ENCODE measurements at regions not wholly inside any gene's neighbourhood (a gene's known extent, or its start where the extent isn't known, plus 50 kb on each side); places are given as distances from the start of the nearest gene placed in this dataset.
A peak's percentile ranks its signal among the peaks of the same experiment; 100 is the strongest.

DNA sequence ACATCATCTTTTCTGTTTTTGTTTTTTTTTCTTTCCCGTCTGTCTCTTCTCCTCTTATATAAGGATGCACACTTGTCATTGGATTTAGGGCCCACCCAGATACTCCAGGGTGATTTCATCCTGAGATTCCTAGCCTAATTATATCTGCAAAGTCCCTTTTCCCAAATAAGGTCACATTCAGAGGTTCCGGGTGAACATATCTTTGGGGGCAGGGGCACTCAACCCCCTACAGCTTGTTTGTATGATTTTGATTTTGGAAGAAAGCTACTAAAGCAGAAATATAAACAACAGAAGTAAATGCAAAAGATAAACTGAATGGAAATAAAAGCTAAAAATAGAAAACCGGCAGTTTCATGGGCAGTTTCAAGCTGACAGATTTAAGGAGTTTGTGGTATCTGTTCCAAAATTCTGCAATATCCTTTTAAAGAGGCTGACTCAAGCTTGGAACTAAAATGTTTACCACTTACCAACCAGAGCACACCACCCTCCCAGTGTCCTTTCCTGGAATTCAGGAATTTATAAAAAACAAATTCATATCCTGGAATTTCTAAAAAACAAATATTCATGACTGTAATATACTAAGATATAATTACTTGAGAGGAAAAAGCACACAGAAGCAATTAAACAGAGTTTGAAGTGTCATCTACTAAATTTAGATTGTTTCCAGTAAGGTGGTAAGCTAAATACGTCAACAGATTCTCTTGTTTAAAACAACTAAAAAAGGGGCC is 100.0 kb upstream of the CARMIL1 start:
- POLR2A ChIA-PET: no interaction called here
- no peaks in the 10 kb centered on the region for H3K36me3 ChIP-seq (ENCODE audit: control insufficient read depth in 2 of 3, insufficient read depth in 3 of 3, low read length in 3 of 3)
- no peaks in the 10 kb centered on the region for H3K4me1 ChIP-seq (ENCODE audit: control insufficient read depth in 2 of 2, insufficient read depth in 2 of 2, low read length in 2 of 2)
- H3K27me3 Mint-ChIP-seq: no peaks in the 10 kb centered on the region
- peaks cover 0 to 60% (median 4%) of the 10 kb centered on the region in 7 donors for H3K4me1 Mint-ChIP-seq
- intact Hi-C loops (cut with micrococcal nuclease): loop anchor here in 1 of 2 donors (5.0 kb wide), 1 partner anchor 152 kb away; no protein-coding TSS in a partner anchor
- no peaks in the 10 kb centered on the region for H3K27me3 ChIP-seq (ENCODE audit: control insufficient read depth in 2 of 2, insufficient read depth in 2 of 2, low read length in 2 of 2)
- peak overlapping the region in 1 of 10 donors; percentile 9 for H3K4me3 Mint-ChIP-seq
- no peak overlapping the region for H3K4me3 ChIP-seq (ENCODE audit: low read length)
- no peaks in the 10 kb centered on the region for H3K36me3 Mint-ChIP-seq
- no peak overlapping the region for H3K27ac ChIP-seq (ENCODE audit: low read depth, low read length)
- ATAC-seq: no peak
- H3K27ac Mint-ChIP-seq: peak overlapping the region in 1 of 9 donors; percentile 34
- peaks cover 0 to 1% (median 0%) of the 10 kb centered on the region in 11 donors for H3K9me3 Mint-ChIP-seq
- no peak for DNase-seq
- H3K9me3 ChIP-seq (ENCODE audit: control insufficient read depth in 2 of 3, low read length in 3 of 3): no peaks in the 10 kb centered on the region
- CTCF ChIA-PET: no interaction called here

DNA sequence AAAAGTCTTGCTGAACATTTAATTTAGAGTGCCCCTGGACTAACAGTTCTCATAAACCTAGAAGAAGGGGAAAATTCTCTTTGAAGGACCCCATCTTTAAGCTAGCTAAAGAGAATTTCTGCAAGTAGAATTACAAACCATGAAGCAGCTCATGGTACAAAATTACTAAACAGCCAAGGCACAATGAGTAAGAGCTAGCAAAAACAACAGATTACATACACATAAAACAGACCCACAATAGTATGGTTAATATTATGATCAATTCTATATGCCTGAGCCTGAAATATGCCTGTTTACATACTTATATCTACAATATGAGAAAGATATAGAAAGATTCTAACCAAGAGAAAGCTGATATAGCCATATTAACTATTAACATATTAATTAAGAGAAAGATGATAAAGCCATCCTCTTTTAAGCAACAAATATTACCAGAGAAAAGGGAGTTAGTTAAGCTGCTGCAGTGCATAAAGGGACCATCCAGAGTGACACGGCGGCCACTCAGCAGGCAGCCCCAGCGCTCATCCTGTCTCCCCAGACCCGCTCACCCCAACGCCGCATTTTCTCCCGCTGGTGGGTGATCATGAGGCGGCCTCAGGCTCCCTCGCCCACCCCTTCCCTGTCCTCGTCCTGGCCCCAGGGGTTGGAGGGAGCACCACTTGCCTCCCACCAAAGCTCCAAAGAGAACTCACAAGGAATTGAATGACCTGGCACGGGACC is 98.4 kb upstream of the CARMIL1 start:
- Histone ChIP-seq H3K4me1 (ENCODE audit: control insufficient read depth in 2 of 2, insufficient read depth in 2 of 2, low read length in 2 of 2) (no peaks in the 10 kb centered on the region), H3K27me3 (ENCODE audit: control insufficient read depth in 2 of 2, insufficient read depth in 2 of 2, low read length in 2 of 2) (no peaks in the 10 kb centered on the region), H3K27ac (ENCODE audit: low read depth, low read length) (no peak overlapping the region), H3K4me3 (ENCODE audit: low read length) (no peak overlapping the region), H3K9me3 (ENCODE audit: control insufficient read depth in 2 of 3, low read length in 3 of 3) (no peaks in the 10 kb centered on the region), H3K36me3 (ENCODE audit: control insufficient read depth in 2 of 3, insufficient read depth in 3 of 3, low read length in 3 of 3) (no peaks in the 10 kb centered on the region)
- peaks cover 0 to 46% (median 2%) of the 10 kb centered on the region in 7 donors for H3K4me1 Mint-ChIP-seq
- H3K27me3 Mint-ChIP-seq: no peaks in the 10 kb centered on the region
- peaks cover 0 to 1% (median 0%) of the 10 kb centered on the region in 11 donors for H3K9me3 Mint-ChIP-seq
- CTCF ChIA-PET: no interaction called here
- no peaks in the 10 kb centered on the region for H3K36me3 Mint-ChIP-seq
- ATAC-seq (no peak), DNase-seq (no peak)
- peak overlapping the region in 1 of 9 donors; percentile 38 for H3K27ac Mint-ChIP-seq
- intact Hi-C loops (cut with micrococcal nuclease): no loop called here
- no peak overlapping the region for H3K4me3 Mint-ChIP-seq
- POLR2A ChIA-PET: no interaction called here

GRCh38 chr6:25181350-25181724 is 97.8 kb upstream of the CARMIL1 start:
- no peak for DNase-seq
- Histone ChIP-seq H3K4me3 (ENCODE audit: low read length) (no peak overlapping the region), H3K27me3 (ENCODE audit: control insufficient read depth in 2 of 2, insufficient read depth in 2 of 2, low read length in 2 of 2) (no peaks in the 10 kb centered on the region), H3K4me1 (ENCODE audit: control insufficient read depth in 2 of 2, insufficient read depth in 2 of 2, low read length in 2 of 2) (no peaks in the 10 kb centered on the region), H3K9me3 (ENCODE audit: control insufficient read depth in 2 of 3, low read length in 3 of 3) (no peaks in the 10 kb centered on the region), H3K36me3 (ENCODE audit: control insufficient read depth in 2 of 3, insufficient read depth in 3 of 3, low read length in 3 of 3) (no peaks in the 10 kb centered on the region), H3K27ac (ENCODE audit: low read depth, low read length) (no peak overlapping the region)
- ChIA-PET POLR2A (no interaction called here), CTCF (no interaction called here)
- Mint-ChIP-seq H3K36me3 (peaks cover 0 to under 1% (median 0%) of the 10 kb centered on the region in 5 donors), H3K27ac (peak overlapping the region in 2 of 9 donors; percentile 11 to 38), H3K4me3 (no peak overlapping the region), H3K4me1 (peaks cover 0 to 42% (median 0%) of the 10 kb centered on the region in 7 donors), H3K9me3 (peaks cover 0 to 1% (median 0%) of the 10 kb centered on the region in 11 donors), H3K27me3 (peaks cover 0 to 1% (median 0%) of the 10 kb centered on the region in 5 donors)
- intact Hi-C loops (cut with micrococcal nuclease): no loop called here
- no peak for ATAC-seq

GRCh38 chr6:25181923-25182322 is 97.3 kb upstream of the CARMIL1 start:
- ChIA-PET POLR2A (no interaction called here), CTCF (no interaction called here)
- H3K27me3 Mint-ChIP-seq: peaks cover 0 to 5% (median 0%) of the 10 kb centered on the region in 5 donors
- H3K36me3 Mint-ChIP-seq: peaks cover 0 to 2% (median 0%) of the 10 kb centered on the region in 5 donors
- H3K27me3 ChIP-seq (ENCODE audit: control insufficient read depth in 2 of 2, insufficient read depth in 2 of 2, low read length in 2 of 2): no peaks in the 10 kb centered on the region
- no peaks in the 10 kb centered on the region for H3K4me1 ChIP-seq (ENCODE audit: control insufficient read depth in 2 of 2, insufficient read depth in 2 of 2, low read length in 2 of 2)
- DNase-seq (no peak), ATAC-seq (no peak)
- peaks cover 0 to 40% (median 0%) of the 10 kb centered on the region in 7 donors for H3K4me1 Mint-ChIP-seq
- intact Hi-C loops (cut with micrococcal nuclease): no loop called here
- H3K9me3 Mint-ChIP-seq: peaks cover 0 to 1% (median 0%) of the 10 kb centered on the region in 11 donors
- H3K4me3 Mint-ChIP-seq: no peak overlapping the region
- no peaks in the 10 kb centered on the region for H3K9me3 ChIP-seq (ENCODE audit: control insufficient read depth in 2 of 3, low read length in 3 of 3)
- H3K27ac ChIP-seq (ENCODE audit: low read depth, low read length): no peak overlapping the region
- no peak overlapping the region for H3K4me3 ChIP-seq (ENCODE audit: low read length)
- no peak overlapping the region for H3K27ac Mint-ChIP-seq
- no peaks in the 10 kb centered on the region for H3K36me3 ChIP-seq (ENCODE audit: control insufficient read depth in 2 of 3, insufficient read depth in 3 of 3, low read length in 3 of 3)

DNA sequence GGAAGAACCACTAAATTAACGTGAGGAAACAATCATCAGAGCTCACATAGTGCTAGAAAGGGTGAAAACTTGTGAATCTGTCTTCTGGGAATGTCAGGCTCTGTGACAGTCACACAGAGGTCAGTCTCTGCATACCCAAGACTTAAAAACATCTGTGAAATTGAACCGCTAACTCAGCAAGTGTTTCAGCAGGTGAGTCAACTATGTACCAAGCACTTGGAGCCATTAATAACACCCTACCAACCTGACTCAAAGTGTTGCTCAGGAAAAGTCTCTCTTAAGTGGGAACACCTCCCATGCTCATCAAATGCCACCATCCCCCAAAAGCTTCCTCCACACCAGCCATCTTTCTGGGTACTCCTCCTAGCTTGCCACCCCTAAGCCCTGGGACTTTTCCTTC is 92.3 kb upstream of the CARMIL1 start:
- Mint-ChIP-seq H3K9me3 (no peaks in the 10 kb centered on the region), H3K36me3 (peaks cover 0 to 2% (median 0%) of the 10 kb centered on the region in 5 donors), H3K27ac (no peak overlapping the region), H3K4me1 (peaks cover 0 to 9% (median 0%) of the 10 kb centered on the region in 7 donors), H3K4me3 (no peak overlapping the region), H3K27me3 (peaks cover 13 to 25% (median 19%) of the 10 kb centered on the region in 5 donors)
- ChIA-PET POLR2A (no interaction called here), CTCF (no interaction called here)
- Histone ChIP-seq H3K9me3 (ENCODE audit: control insufficient read depth in 2 of 3, low read length in 3 of 3) (no peaks in the 10 kb centered on the region), H3K36me3 (ENCODE audit: control insufficient read depth in 2 of 3, insufficient read depth in 3 of 3, low read length in 3 of 3) (no peaks in the 10 kb centered on the region), H3K4me3 (ENCODE audit: low read length) (no peak overlapping the region), H3K27me3 (ENCODE audit: control insufficient read depth in 2 of 2, insufficient read depth in 2 of 2, low read length in 2 of 2) (no peaks in the 10 kb centered on the region), H3K27ac (ENCODE audit: low read depth, low read length) (no peak overlapping the region), H3K4me1 (ENCODE audit: control insufficient read depth in 2 of 2, insufficient read depth in 2 of 2, low read length in 2 of 2) (no peaks in the 10 kb centered on the region)
- DNase-seq (no peak), ATAC-seq (no peak)
- intact Hi-C loops (cut with micrococcal nuclease): no loop called here

DNA sequence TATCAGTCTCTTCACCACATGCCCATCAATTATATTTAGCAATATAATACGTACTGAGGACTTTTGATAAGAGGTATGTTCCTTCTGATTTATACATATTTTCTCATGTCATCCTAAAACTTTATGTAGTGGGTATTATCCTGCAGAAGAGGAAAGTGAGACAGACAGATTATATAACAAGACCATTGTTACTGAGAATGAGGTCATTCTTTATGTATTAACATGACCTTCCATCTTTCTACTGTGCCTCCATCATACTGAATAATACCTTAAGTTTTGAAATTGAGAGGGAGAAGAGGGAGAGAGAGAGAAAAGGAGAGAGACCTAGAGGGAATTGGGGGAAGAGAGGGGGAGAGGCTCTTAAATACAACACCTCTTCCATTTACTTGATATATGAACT is 90.9 kb upstream of the CARMIL1 start:
- H3K9me3 ChIP-seq (ENCODE audit: control insufficient read depth in 2 of 3, low read length in 3 of 3): no peaks in the 10 kb centered on the region
- H3K27ac ChIP-seq (ENCODE audit: low read depth, low read length): no peak overlapping the region
- Mint-ChIP-seq H3K4me3 (no peak overlapping the region), H3K27me3 (peaks cover 19 to 30% (median 26%) of the 10 kb centered on the region in 5 donors), H3K9me3 (no peaks in the 10 kb centered on the region), H3K36me3 (peaks cover 0 to 4% (median 0%) of the 10 kb centered on the region in 5 donors), H3K27ac (no peak overlapping the region), H3K4me1 (peaks cover 0 to 3% (median 0%) of the 10 kb centered on the region in 7 donors)
- ATAC-seq (no peak), DNase-seq (no peak)
- H3K27me3 ChIP-seq (ENCODE audit: control insufficient read depth in 2 of 2, insufficient read depth in 2 of 2, low read length in 2 of 2): no peaks in the 10 kb centered on the region
- H3K36me3 ChIP-seq (ENCODE audit: control insufficient read depth in 2 of 3, insufficient read depth in 3 of 3, low read length in 3 of 3): no peaks in the 10 kb centered on the region
- CTCF ChIA-PET: no interaction called here
- intact Hi-C loops (cut with micrococcal nuclease): no loop called here
- no peak overlapping the region for H3K4me3 ChIP-seq (ENCODE audit: low read length)
- POLR2A ChIA-PET: interaction anchor here (1.1 kb wide), 1 partner anchor 11 kb away, joined by 3 read pairs; no protein-coding TSS in a partner anchor
- no peaks in the 10 kb centered on the region for H3K4me1 ChIP-seq (ENCODE audit: control insufficient read depth in 2 of 2, insufficient read depth in 2 of 2, low read length in 2 of 2)
